ENCODE measurements at regions not wholly inside any gene's neighbourhood (a gene's known extent, or its start where the extent isn't known, plus 50 kb on each side); places are given as distances from the start of the nearest gene placed in this dataset.
"Not testable (repeated sequence)": the region's sequence is repeated elsewhere in the genome, so short reads cannot be mapped to it uniquely, and the experiment has no call there.

- not testable (repeated sequence) for TF ChIP-seq CTCF, POLR2A (IDR thresholded peaks at IDR 0.05)
These were observed 428.3 kb downstream of the CCSER2 start for GRCh38 chr10:84756653-84757052.

Data from lower leg skin (tissue), 3 donors.